PC-9 (cell line): ENCODE measurements at regions not wholly inside any gene's neighbourhood (a gene's known extent, or its start where the extent isn't known, plus 50 kb on each side); places are given as distances from the start of the nearest gene placed in this dataset.

Experiments
- BruUV-seq: library from RNA; stranded (reverse); fragments of 400-500 nt; replicated peaks from 2 replicates; lab custom pipeline; 2021; lab: Mats Ljungman, UMichigan
- CTCF ChIA-PET: fragments of 300-600 bp; sonication (Branson Sonifier 250); formaldehyde crosslinking; loops from one replicate; lab custom pipeline; 2022; ENCODE audit warnings: antibody characterized with exemption; lab: Charles Lee
- POLR2A ChIA-PET: fragments of 300-600 bp; sonication (Branson Sonifier 250); formaldehyde crosslinking; loops from one replicate; lab custom pipeline; 2022; ENCODE audit warnings: antibody characterized with exemption; ENCODE audit not compliant: unreplicated experiment; lab: Charles Lee
- DNase-seq, 2 experiments: peaks; one replicate each; pipeline versions ENCODE4 v3.0.0 to v3.0.0-alpha.2; 2015 to 2022; ENCODE audit warnings: mixed read lengths in 1 of 2
- H2AFZ ChIP-seq: fragments of 200-600 bp; sonication (generic); 2 replicates; pipeline ENCODE4 v1.8.1; 2017; ENCODE audit warnings: antibody characterized with exemption
- H3F3A ChIP-seq: fragments of 200-600 bp; sonication (generic); 2 replicates; pipeline ENCODE4 v1.8.1; 2017; ENCODE audit warnings: antibody characterized with exemption, mild to moderate bottlenecking, low read depth; ENCODE audit not compliant: insufficient read depth
- H3K27ac ChIP-seq: fragments of 200-600 bp; sonication (generic); 2 replicates; pipeline ENCODE4 v1.6.1; 2016; ENCODE audit warnings: mixed run types
- H3K27me3 ChIP-seq: fragments of 200-600 bp; sonication (generic); 2 replicates; pipeline ENCODE4 v1.6.1; 2016; ENCODE audit warnings: low read depth, mixed run types; ENCODE audit not compliant: insufficient read depth
- H3K36me3 ChIP-seq: fragments of 200-600 bp; sonication (generic); 2 replicates; pipeline ENCODE4 v1.6.1; 2016; ENCODE audit warnings: low read depth, mixed run types
- H3K4me1 ChIP-seq: fragments of 200-600 bp; sonication (generic); replicated peaks from 2 replicates; pipeline ENCODE4 v1.6.1; 2016; ENCODE audit warnings: mixed run types; ENCODE audit not compliant: insufficient read depth
- H3K4me2 ChIP-seq: fragments of 200-600 bp; sonication (generic); 2 replicates; pipeline ENCODE4 v1.6.1; 2017; ENCODE audit warnings: mixed run types
- H3K4me3 ChIP-seq: fragments of 200-600 bp; sonication (generic); 2 replicates; pipeline ENCODE4 v1.6.1; 2016; ENCODE audit warnings: mixed run types
- H3K79me2 ChIP-seq: fragments of 200-600 bp; sonication (generic); 2 replicates; pipeline ENCODE4 v1.6.1; 2017; ENCODE audit warnings: low read depth, mixed run types
- H3K9me2 ChIP-seq: fragments of 200-600 bp; sonication (generic); 2 replicates; pipeline ENCODE4 v1.8.1; 2017; ENCODE audit warnings: mild to moderate bottlenecking; ENCODE audit not compliant: insufficient read depth
- H3K9me3 ChIP-seq: fragments of 200-600 bp; sonication (generic); 2 replicates; pipeline ENCODE4 v1.8.1; 2016; ENCODE audit warnings: low read depth; ENCODE audit not compliant: insufficient read depth
- H4K20me1 ChIP-seq: fragments of 200-600 bp; sonication (generic); 2 replicates; pipeline ENCODE4 v1.8.1; 2017; ENCODE audit not compliant: insufficient read depth
- EZH2 ChIP-seq: fragments of 200-600 bp; sonication (generic); IDR thresholded peaks from 2 replicates; pipeline ENCODE4 v1.8.0; 2017; ENCODE audit warnings: antibody characterized with exemption, low read depth
- intact Hi-C: fragments of 100-400 bp; cut with micrococcal nuclease; formaldehyde crosslinking; loops from one replicate; pipeline ENCODE4 v1.10.0; 2022; ENCODE audit not compliant: unreplicated experiment
- TF ChIP-seq, protein P1 (sequence below): fragments of 200-600 bp; sonication (generic); conservative IDR thresholded peaks from 2 replicates; pipeline ENCODE4 v1.6.1; 2017; ENCODE audit warnings: mixed run types, antibody characterized with exemption, mild to moderate bottlenecking, moderate library complexity

DNA sequence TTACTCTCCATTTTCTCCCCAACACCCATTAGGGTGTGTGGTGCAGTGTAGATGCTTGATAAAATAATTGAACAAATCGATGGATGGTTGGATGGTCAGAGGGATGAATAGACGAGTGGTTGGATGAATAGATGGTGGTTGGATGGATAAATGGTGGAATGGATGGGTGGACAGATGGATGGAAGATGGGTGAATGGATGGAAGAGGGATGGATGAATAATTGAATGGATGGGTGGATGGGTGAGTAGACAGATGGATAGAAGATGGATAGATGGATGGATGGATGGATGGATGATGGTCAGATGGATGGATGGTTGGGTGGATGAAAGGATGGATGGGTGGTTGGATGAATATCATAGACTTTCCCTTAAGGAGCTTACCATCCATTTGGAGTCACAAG, 95.0 kb upstream of the BOD1 start:
- no peaks in the 10 kb centered on the region for H3K27me3 ChIP-seq
- no peaks in the 10 kb centered on the region for H4K20me1 ChIP-seq
- H3K79me2 ChIP-seq: no peaks in the 10 kb centered on the region
- no peaks in the 10 kb centered on the region for H3K36me3 ChIP-seq
- no peaks in the 10 kb centered on the region for H3K9me3 ChIP-seq
- TF ChIP-seq, protein P1, sequence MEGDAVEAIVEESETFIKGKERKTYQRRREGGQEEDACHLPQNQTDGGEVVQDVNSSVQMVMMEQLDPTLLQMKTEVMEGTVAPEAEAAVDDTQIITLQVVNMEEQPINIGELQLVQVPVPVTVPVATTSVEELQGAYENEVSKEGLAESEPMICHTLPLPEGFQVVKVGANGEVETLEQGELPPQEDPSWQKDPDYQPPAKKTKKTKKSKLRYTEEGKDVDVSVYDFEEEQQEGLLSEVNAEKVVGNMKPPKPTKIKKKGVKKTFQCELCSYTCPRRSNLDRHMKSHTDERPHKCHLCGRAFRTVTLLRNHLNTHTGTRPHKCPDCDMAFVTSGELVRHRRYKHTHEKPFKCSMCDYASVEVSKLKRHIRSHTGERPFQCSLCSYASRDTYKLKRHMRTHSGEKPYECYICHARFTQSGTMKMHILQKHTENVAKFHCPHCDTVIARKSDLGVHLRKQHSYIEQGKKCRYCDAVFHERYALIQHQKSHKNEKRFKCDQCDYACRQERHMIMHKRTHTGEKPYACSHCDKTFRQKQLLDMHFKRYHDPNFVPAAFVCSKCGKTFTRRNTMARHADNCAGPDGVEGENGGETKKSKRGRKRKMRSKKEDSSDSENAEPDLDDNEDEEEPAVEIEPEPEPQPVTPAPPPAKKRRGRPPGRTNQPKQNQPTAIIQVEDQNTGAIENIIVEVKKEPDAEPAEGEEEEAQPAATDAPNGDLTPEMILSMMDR: no peak
- TF ChIP-seq EZH2: no peak
- POLR2A ChIA-PET: no interaction called here
- DNase-seq: no peak
- peaks cover 13% of the 10 kb centered on the region for H3K4me1 ChIP-seq
- no peak overlapping the region for H3K27ac ChIP-seq
- peaks cover 8% of the 10 kb centered on the region; the same call in 1 of the 2 replicates for H3F3A ChIP-seq
- H2AFZ ChIP-seq: no peak overlapping the region
- H3K4me3 ChIP-seq: no peak overlapping the region
- no peaks in the 10 kb centered on the region for H3K9me2 ChIP-seq
- CTCF ChIA-PET: interaction anchor here (0.6 kb wide), 1 partner anchor 343 kb away, joined by 8 read pairs; no protein-coding TSS in a partner anchor
- no TSS peak for BruUV-seq
- intact Hi-C loops: no loop called here
- no peak overlapping the region for H3K4me2 ChIP-seq

DNA sequence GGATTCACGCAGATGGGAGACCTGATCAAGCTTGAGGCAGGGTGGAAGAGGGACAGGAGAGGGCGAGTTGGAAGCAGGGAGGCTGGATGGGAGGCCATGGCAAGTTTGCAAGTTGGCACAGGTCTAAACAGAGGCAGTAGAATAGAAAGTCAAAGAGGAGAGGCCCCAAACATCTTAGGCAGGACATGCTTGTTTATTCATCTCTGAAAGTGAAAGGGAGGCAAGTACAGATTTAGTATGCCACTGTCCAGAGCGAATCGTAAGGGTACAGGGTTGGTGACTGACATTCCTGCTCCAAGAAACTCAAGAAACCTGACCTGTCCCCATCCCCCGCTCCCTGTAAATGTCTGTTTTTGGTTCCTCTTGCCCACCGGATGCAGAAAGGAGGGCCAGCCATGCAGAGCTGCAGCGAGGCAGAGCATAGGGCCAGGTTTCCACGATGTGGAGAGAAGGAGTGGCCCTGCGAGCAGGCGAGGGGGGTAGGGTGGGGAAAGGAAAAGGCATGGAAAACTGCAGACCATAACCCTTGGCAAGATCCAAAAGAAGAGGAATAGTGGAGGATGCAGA, 96.2 kb upstream of the BOD1 start:
- no peaks in the 10 kb centered on the region for H3K9me2 ChIP-seq
- no peaks in the 10 kb centered on the region for H3K9me3 ChIP-seq
- no peak for DNase-seq
- peaks cover 8% of the 10 kb centered on the region; the same call in 1 of the 2 replicates for H3F3A ChIP-seq
- no peaks in the 10 kb centered on the region for H4K20me1 ChIP-seq
- no peak overlapping the region for H3K27ac ChIP-seq
- no peaks in the 10 kb centered on the region for H3K27me3 ChIP-seq
- no peak overlapping the region for H2AFZ ChIP-seq
- TF ChIP-seq, protein P1: no peak
- TF ChIP-seq EZH2: no peak
- BruUV-seq: no TSS peak
- POLR2A ChIA-PET: no interaction called here
- no peaks in the 10 kb centered on the region for H3K79me2 ChIP-seq
- intact Hi-C loops: no loop called here
- CTCF ChIA-PET: no interaction called here
- no peaks in the 10 kb centered on the region for H3K36me3 ChIP-seq
- no peak overlapping the region for H3K4me2 ChIP-seq
- no peak overlapping the region for H3K4me3 ChIP-seq
- H3K4me1 ChIP-seq: peaks cover 13% of the 10 kb centered on the region

DNA sequence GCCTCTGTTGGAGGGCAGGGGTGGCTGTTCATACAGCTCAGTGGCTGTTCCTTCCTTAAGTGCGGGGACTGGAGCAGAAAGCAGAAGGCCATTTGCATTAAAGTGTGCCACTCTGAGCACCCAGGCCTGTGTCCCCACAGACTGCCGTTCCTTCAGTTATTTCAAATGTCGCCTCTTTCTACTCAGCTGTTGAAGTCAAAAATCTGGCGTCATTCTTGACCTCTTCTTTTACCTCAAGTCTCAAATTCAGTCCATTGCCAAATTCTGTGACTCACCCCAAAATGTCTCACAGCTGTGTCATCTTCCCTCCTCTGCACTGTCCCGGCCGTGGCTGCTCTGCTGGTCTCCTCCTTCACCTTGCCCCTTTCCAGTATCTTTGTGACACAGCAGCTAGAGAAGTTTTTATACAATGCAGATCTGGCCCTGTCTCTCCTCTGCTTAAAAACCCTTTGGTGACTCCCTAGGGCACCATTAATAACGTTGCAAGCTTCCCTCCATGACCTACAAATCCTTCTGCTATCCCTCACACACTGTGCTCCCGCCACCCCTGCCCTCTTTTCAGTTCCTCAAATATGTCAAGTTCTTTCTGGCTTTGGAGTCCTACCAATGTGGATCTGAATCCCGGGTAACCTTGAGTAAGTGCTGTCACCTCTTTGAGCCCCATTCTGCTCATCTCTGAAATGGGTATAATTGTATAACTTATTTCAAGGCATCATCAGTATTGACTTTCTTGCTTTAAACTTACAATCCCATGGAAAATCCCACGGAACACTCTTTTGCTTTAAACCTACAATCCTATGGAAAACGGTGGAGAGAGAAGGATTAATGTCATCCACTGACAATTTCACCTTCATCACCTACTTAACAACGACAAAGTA, 98.3 kb upstream of the BOD1 start:
- POLR2A ChIA-PET: interaction anchor here (0.6 to 0.7 kb wide), 2 partner anchors 66 to 92 kb away, joined by 4 to 5 read pairs; no protein-coding TSS in a partner anchor
- CTCF ChIA-PET: no interaction called here
- peak overlapping the region; percentile 33 for H3K4me2 ChIP-seq
- DNase-seq: peak; percentile 46 to 77
- BruUV-seq: no TSS peak
- no peaks in the 10 kb centered on the region for H4K20me1 ChIP-seq
- no peak overlapping the region for H2AFZ ChIP-seq
- no peak overlapping the region for H3K4me3 ChIP-seq
- no peak overlapping the region for H3K27ac ChIP-seq
- TF ChIP-seq, protein P1: no peak
- no peak for TF ChIP-seq EZH2
- H3K4me1 ChIP-seq: peaks cover 16% of the 10 kb centered on the region
- no peaks in the 10 kb centered on the region for H3K79me2 ChIP-seq
- intact Hi-C loops: no loop called here
- H3K9me3 ChIP-seq: no peaks in the 10 kb centered on the region
- H3K27me3 ChIP-seq: no peaks in the 10 kb centered on the region
- H3K9me2 ChIP-seq: no peaks in the 10 kb centered on the region
- no peaks in the 10 kb centered on the region for H3K36me3 ChIP-seq
- peaks cover 8% of the 10 kb centered on the region; the same call in 1 of the 2 replicates for H3F3A ChIP-seq
